GM19099 (cell line): ENCODE measurements at regions not wholly inside any gene's neighbourhood (a gene's known extent, or its start where the extent isn't known, plus 50 kb on each side); places are given as distances from the start of the nearest gene placed in this dataset.

Experiments
- POLR2A ChIP-seq: IDR thresholded peaks from 3 replicates; pipeline ENCODE4 v1.6.1; 2011; ENCODE audit warnings: low read depth; ENCODE audit not compliant: insufficient read length; ENCODE audit errors: extremely low read depth

DNA sequence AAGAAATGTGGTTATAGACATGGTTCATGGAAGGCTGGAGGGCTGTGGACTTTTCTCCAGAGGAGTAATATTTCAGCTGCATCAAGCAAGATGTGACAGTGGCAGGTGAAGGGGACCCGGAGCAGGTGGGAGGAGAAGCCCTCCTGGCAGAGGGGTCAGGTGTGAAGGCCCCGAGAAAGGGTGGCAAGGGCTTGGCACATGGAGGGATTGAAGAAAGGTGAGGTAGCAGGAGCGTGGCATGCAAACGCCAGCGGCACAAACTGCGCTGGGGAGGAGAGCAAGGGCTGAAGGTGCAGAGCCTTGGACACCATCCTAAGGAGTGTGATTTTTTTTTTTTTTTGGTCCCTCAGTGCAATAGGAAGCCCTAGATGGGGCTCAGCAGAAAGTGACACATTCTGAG is 244.6 kb downstream of the TOMM20 start:
- no peak for TF ChIP-seq POLR2A

GRCh38 chr1:234882898-234883297 is 245.7 kb downstream of the TOMM20 start:
- no peak for TF ChIP-seq POLR2A

- TF ChIP-seq POLR2A: no peak
These were observed 246.5 kb downstream of the TOMM20 start for GRCh38 chr1:234881893-234882771.

GRCh38 chr1:234879147-234880080 is 249.2 kb downstream of the TOMM20 start:
- TF ChIP-seq POLR2A: no peak

GRCh38 chr1:234878288-234878687 is 250.3 kb downstream of the TOMM20 start:
- no peak for TF ChIP-seq POLR2A

- no peak for TF ChIP-seq POLR2A
These were observed 250.9 kb downstream of the TOMM20 start for GRCh38 chr1:234877761-234878160.

- no peak for TF ChIP-seq POLR2A
These were observed 252.4 kb downstream of the TOMM20 start for GRCh38 chr1:234875953-234876855.

DNA sequence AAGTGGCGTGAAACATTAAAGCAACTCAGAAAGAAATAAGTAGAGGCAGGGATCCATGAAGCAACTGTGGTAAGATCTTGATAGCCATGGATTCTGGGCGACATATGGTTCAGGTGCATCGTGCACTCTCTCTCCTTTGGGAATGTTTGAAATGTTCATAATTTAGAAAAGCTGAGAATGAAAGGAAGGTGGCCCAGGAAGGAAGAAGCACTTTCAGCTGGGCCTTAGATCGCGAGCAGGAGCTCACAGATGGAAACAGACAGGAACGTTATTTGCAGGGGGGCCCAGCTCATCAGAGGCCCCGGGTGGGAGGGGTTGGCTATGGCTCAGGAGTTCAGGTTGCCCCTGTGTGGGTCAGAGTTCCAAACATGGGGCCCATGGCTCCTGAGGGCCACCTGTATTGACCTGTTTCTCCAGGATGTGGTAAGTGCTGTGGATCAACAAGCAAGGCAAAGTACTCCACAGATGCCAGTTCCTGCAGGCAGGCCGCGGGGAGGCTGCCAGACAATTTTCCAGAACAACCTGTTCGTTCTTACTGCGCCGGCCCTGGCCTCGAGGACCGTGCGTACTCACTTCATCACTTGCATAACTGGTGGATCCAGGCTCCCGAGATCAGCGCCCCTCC is 253.2 kb downstream of the TOMM20 start:
- no peak for TF ChIP-seq POLR2A

DNA sequence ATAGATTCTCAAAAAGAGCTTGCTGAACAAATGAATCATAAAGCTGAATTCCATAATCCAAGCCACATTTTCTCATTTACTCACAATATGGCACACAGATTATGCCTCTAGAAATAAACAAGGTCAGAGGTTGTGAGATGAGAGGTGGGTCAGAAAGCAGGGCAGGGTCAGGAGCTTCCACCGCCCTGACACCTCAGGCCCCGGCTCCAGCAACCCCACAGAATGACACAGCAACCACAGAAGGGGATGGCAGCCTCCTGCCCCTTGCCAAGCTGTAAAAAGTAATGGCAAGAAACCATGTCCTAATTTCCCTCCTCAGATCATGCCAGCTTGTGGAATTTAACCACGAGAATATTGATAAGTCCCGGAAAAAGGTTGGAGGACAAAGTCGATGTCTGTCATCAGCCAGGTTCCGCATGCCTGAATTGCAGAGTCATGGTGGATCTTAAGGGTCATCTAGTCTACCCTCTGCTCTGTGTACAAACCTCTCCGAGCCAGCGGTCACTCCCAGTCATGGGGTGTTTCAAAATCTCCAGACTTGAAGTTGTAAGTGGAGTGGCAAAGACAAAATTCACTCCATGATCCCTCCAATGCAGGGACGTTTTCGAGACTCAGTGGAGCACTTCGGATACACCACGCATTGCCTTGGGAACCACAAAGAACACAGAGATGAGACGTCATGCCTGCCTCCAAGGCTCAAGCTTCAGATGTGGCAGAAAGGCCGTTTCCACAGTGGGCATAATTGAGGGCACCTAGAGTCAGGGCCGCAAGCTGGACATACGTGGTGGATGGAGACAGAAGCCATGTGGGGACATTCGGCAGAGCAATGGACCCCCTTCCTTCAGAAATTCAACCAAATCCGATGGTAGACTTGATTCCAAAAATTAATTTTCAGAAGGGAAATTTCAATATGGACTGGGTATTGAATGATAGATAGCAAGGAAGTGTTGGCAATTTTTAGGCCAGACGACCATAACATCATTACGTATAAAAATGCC is 254.0 kb downstream of the TOMM20 start:
- TF ChIP-seq POLR2A: no peak

DNA sequence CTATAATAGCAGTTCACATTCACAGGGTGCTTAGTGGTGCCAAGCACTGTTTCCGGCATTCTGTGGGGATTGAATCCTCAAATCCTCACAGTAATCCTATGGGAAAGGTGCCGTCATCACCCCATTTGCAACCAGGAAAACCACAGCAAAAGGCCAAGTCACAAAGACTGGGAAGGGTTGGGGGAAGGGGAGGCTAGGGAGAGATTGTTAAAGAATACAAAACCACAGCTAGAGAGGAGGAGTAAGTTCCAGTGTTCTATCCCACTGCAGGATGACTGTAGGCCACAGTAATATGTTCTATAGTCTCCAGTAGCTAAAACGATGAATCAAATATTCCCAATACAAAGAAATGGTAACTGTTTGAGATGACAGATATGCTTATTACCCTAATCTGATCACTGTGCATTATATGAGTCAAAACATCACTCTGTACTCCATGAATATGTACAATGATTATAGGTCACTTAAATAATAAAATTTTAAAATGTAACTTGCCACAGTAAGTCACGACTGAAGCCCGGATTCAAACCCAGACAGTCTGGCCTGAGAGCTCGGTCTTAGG is 256.8 kb downstream of the TOMM20 start:
- TF ChIP-seq POLR2A: no peak

DNA sequence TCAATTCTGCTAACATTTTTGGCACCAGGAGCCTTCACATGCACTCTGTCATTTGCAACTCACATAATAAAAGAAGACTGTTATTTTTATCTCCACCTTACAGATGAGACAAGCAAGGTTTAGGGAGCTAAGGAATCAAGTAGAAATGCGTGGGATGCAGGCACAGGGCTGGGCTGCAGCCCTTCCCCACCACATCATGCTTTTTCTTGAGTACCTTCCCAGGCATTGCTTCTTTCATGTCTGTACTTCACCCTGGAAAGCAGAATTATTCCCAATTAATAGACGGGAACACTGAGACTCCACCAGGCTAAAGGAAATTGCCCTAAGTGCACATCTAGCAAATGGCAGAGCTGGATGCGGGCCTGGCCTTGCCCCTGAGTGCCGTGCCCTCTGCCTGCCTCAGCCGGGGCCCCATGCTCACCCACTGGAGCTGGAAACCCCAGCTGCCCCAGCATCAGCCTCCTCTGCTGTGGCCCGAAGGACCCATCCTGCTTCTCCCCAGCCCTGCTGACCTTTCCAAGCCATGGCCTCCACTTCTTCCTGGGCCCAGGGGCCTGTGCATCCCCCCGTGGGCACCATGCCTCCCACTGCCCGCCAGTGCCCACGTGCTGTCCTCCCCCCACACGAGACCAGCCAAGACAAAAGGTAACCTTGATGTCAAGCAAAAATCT is 257.5 kb downstream of the TOMM20 start:
- no peak for TF ChIP-seq POLR2A

DNA sequence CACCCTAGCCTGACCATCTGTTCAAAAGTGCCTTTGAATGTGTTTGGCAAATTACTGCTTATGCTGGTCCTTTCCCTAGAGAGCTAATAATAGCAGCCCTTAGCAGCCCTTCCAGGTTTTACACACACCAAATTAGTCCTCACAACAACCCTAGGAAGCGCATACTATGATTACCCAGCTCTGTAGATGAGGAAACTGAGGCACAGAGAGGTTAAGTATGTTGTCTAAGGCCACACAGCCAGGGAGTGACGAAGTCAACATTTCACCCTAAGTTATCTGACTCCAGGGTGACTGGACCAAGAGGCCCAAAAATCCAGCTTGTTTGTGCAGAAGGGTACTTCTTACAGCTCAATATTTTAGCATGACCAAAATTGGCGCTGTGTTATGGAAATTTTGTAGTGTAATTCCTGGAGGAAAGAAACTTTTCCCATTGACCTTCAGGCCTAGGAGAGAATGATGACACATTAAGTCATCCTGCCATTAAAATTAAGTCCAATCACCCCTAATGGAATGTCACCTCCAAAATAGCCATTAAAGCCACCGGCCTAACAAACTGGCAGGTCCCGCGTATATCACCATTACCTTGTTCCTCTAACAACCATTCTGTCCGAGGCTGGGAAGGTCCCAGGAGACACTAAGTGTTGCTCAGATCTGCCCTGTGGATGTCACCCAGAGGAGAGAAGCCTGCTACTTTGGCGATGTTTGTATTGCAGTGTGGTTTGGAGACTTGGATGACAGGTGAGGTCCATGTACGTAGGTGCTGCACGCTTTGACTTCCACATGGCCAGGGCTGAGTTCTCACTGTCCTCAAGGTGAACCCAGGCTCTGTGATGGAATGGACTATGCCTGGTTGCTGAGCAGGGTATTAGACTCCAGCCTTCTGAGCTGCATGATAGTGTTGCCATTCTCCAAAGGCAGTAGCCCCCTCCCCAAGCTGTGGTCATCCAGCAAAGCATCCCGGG is 258.3 kb downstream of the TOMM20 start:
- no peak for TF ChIP-seq POLR2A
